Activated CD4-positive, alpha-beta T cell treated with anti-CD3 and anti-CD28 coated beads, Interleukin-2, Interleukin-4, amounts not matched to agents 100 ng/mL and 50 ng/mL, durations not matched to agents 16 hours and 8 hours (primary cell): ENCODE measurements at regions not wholly inside any gene's neighbourhood (a gene's known extent, or its start where the extent isn't known, plus 50 kb on each side); places are given as distances from the start of the nearest gene placed in this dataset.

Source experiments
- DNase-seq: peaks from one replicate; pipeline ENCODE4 v3.0.0-alpha.2; 2020; ENCODE audit warnings: low spot score

GRCh38 chr15:69893863-69894262 is 203.9 kb downstream of the TLE3 start:
- no peak for DNase-seq

GRCh38 chr15:69895202-69895601 is 202.5 kb downstream of the TLE3 start:
- DNase-seq: no peak

- DNase-seq: no peak
Measured at GRCh38 chr15:69896606-69897005, 201.1 kb downstream of the TLE3 start.

- DNase-seq: no peak
Measured at GRCh38 chr15:69897061-69897460, 200.7 kb downstream of the TLE3 start.

GRCh38 chr15:69897471-69898237 is 200.1 kb downstream of the TLE3 start:
- no peak for DNase-seq

- DNase-seq: no peak
Measured at GRCh38 chr15:69898243-69898642, 199.5 kb downstream of the TLE3 start.

- no peak for DNase-seq
Measured at GRCh38 chr15:69902414-69903062, 195.2 kb downstream of the TLE3 start.

GRCh38 chr15:69903470-69904469 is 193.9 kb downstream of the TLE3 start:
- DNase-seq: no peak

GRCh38 chr15:69906256-69907185 is 191.2 kb downstream of the TLE3 start:
- no peak for DNase-seq

GRCh38 chr15:69908060-69908459 is 189.7 kb downstream of the TLE3 start:
- DNase-seq: no peak

GRCh38 chr15:69908590-69909420 is 188.9 kb downstream of the TLE3 start:
- DNase-seq: no peak

GRCh38 chr15:69909719-69910444 is 187.8 kb downstream of the TLE3 start:
- DNase-seq: no peak

- DNase-seq: no peak
Measured at GRCh38 chr15:69910514-69910913, 187.2 kb downstream of the TLE3 start.

- no peak for DNase-seq
Measured at GRCh38 chr15:69912116-69912515, 185.6 kb downstream of the TLE3 start.

- no peak for DNase-seq
Measured at GRCh38 chr15:69914040-69914439, 183.7 kb downstream of the TLE3 start.

GRCh38 chr15:69914960-69915359 is 182.8 kb downstream of the TLE3 start:
- no peak for DNase-seq

GRCh38 chr15:69916169-69916785 is 181.4 kb downstream of the TLE3 start:
- no peak for DNase-seq

- DNase-seq: no peak
Measured at GRCh38 chr15:69917056-69917455, 180.7 kb downstream of the TLE3 start.

GRCh38 chr15:69919816-69920215 is 177.9 kb downstream of the TLE3 start:
- no peak for DNase-seq
